Fibroblast of gingiva (primary cell): ENCODE measurements at regions not wholly inside any gene's neighbourhood (a gene's known extent, or its start where the extent isn't known, plus 50 kb on each side); places are given as distances from the start of the nearest gene placed in this dataset.

Experiments
- DNase-seq: peaks from one replicate; pipeline ENCODE4 v3.0.0-alpha.2; 2011; ENCODE audit warnings: low read depth

GRCh38 chr6:165913676-165914570 lies 250.9 kb upstream of the PDE10A start:
- no peak for DNase-seq

GRCh38 chr6:165910184-165910966 lies 247.3 kb upstream of the PDE10A start:
- no peak for DNase-seq

GRCh38 chr6:165906736-165907135 lies 243.7 kb upstream of the PDE10A start:
- no peak for DNase-seq

- no peak for DNase-seq
Observed at GRCh38 chr6:165905744-165906143, 242.7 kb upstream of the PDE10A start.

- no peak for DNase-seq
Observed at GRCh38 chr6:165900970-165901369, 237.9 kb upstream of the PDE10A start.

- DNase-seq = no peak
Observed at GRCh38 chr6:165899611-165900010, 236.6 kb upstream of the PDE10A start.

GRCh38 chr6:165895421-165896165 lies 232.6 kb upstream of the PDE10A start:
- DNase-seq = peak; percentile 9

GRCh38 chr6:165894171-165894825 lies 231.3 kb upstream of the PDE10A start:
- DNase-seq = no peak

GRCh38 chr6:165893431-165893830 lies 230.4 kb upstream of the PDE10A start:
- no peak for DNase-seq

- DNase-seq = no peak
Observed at GRCh38 chr6:165891320-165891719, 228.3 kb upstream of the PDE10A start.

GRCh38 chr6:165890404-165890735 lies 227.3 kb upstream of the PDE10A start:
- DNase-seq = no peak

GRCh38 chr6:165889636-165890403 lies 226.8 kb upstream of the PDE10A start:
- peak; percentile 37 for DNase-seq

GRCh38 chr6:165886169-165886568 lies 223.1 kb upstream of the PDE10A start:
- DNase-seq = no peak

- peak; percentile 64 for DNase-seq
Observed at GRCh38 chr6:165884813-165885765, 222.0 kb upstream of the PDE10A start.

GRCh38 chr6:165883851-165884640 lies 221.0 kb upstream of the PDE10A start:
- no peak for DNase-seq

GRCh38 chr6:165881806-165882205 lies 218.8 kb upstream of the PDE10A start:
- no peak for DNase-seq

GRCh38 chr6:165880686-165881085 lies 217.6 kb upstream of the PDE10A start:
- peak; percentile 55 for DNase-seq

- DNase-seq = no peak
Observed at GRCh38 chr6:165877773-165878172, 214.7 kb upstream of the PDE10A start.

- DNase-seq = no peak
Observed at GRCh38 chr6:165877192-165877591, 214.2 kb upstream of the PDE10A start.
